Kidney glomerular epithelial cell (primary cell): ENCODE measurements at regions not wholly inside any gene's neighbourhood (a gene's known extent, or its start where the extent isn't known, plus 50 kb on each side); places are given as distances from the start of the nearest gene placed in this dataset.
"Not testable (repeated sequence)": the region's sequence is repeated elsewhere in the genome, so short reads cannot be mapped to it uniquely, and the experiment has no call there.

Source experiments
- DNase-seq: peaks from one replicate; lab custom pipeline; 2025; lab: John Stamatoyannopoulos, UW

GRCh38 chr9:134530724-134531123 lies 110.9 kb upstream of the COL5A1 start:
- DNase-seq = no peak

DNA sequence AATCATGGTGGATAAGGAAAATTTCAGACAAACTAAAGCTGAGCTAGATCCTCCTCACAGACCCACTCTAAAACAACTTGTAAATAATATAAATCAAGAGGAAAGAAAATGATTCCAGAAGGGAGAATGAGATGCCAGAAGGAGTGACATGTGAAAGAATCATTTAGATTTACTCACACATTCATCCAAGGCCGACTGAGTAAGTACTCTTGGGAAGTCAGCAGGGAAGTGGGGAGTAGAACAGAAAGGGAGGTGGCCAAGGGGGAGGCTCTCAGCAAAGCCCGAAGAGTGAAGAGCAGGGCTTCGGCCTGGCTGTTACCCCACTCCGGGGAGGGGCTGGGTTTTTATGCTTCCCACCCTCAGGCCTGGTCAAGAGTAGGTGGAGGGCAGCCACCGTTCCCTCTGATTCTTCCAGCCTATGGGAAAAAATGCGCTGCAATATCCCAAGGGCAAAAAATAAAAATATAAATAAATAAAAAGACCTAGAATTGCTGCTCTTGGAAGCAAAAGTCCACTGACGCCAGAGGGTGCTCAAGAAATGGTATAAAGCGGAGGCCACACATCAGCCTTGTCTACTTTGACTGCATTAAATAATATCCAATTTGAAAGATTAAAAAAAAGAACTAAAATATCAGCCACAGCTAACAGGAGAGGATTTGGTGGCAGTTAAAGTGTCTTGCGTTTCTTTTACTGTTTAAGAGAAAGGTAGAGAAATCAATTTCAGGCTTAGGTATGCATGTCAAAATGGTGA lies 110.2 kb upstream of the COL5A1 start:
- no peak for DNase-seq

DNA sequence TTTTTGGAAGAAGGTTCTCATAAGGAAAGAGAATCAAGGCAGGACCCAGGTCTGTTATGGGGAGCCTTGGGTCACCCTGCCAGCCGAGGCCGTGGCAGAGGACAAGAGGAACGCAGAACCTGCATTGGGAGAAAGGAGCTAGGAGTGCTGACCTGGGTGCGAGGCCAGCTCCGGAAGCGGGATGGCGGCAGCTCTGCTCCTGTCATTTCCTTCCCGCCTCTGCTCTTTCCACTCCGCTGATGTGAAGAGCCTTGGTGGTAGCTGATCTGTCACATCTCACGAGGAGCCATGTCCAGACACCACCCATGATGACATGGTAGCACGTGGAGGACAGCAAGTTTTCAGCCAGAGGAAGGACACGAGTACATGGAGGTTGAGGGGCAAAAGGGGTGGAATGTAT lies 109.5 kb upstream of the COL5A1 start:
- DNase-seq = no peak

DNA sequence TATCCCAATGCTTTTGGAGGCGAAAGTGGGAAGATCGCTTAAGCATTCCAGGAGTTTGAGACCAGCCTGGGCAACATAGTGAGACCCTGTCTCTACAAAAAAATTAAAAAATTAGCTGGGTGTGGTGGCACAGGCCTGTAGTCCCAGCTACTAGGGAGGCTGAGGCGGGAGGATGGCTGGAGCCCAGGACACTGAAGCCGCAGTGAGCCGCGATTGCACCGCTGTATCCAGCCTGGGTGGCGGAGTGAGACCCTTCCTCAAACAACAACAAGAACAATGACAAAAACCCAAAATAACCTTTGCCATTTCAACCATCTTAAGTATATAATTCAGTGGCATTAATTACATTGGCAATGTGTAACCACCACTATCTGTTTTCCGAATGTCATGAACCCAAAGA lies 108.9 kb upstream of the COL5A1 start:
- not testable (repeated sequence) for DNase-seq

- no peak for DNase-seq
Measured at GRCh38 chr9:134533850-134534588, 107.6 kb upstream of the COL5A1 start.

GRCh38 chr9:134534661-134535080 lies 106.9 kb upstream of the COL5A1 start:
- DNase-seq = no peak

DNA sequence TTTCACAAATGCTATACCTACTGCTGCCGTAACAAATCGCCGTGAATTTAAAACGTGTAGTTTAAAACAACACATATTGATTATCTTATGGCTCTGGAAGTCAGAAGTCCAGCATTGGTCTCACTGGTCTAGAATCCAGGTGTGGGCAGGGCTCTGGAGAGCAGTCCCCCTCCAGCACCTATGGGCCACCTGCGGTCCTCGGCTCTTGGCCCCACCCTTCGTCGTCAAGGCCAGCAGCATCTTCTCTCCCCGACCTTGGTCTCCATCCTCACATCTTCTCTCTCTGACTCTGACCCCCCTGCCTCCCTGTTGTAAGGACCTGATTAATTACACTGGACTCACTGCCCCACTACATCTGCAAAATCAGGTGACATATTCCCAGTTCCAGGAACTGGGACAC lies 106.4 kb upstream of the COL5A1 start:
- no peak for DNase-seq

- DNase-seq = no peak
Measured at GRCh38 chr9:134536101-134536900, 105.3 kb upstream of the COL5A1 start.

GRCh38 chr9:134536931-134537330 lies 104.7 kb upstream of the COL5A1 start:
- DNase-seq = no peak

DNA sequence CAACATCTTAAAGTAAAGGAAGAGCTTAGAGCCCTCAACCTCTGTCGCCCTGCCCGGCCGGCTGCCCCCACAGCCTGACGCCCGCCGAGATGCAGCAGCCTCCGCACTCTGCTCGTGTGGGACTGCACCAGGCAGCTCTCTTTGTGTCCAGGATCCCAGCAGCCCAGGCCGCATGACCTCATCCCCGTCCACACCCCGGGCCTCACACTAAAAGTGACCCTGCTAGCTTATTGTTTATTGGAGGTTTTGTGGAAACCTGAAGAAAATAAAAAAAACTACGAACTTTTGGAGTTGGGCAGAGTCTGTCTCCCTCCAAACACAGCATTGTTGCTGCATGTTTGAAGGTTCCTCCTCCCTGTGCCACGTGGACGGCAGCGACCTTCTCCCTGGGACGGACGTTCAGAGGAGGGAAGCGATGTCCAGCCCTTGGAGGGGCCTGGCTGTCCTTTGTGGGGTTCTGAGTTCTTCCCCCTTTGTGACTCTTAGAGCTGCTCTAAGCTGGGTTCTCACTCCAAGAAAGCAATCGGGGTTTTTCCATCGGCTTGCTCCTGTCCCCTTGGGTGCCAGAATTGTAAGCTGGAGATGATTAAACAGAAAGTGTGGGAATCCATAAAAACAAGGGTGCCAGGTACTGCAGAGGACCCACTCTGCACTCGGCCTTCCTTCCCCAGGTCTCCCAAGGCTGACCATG lies 103.5 kb upstream of the COL5A1 start:
- DNase-seq = no peak

DNA sequence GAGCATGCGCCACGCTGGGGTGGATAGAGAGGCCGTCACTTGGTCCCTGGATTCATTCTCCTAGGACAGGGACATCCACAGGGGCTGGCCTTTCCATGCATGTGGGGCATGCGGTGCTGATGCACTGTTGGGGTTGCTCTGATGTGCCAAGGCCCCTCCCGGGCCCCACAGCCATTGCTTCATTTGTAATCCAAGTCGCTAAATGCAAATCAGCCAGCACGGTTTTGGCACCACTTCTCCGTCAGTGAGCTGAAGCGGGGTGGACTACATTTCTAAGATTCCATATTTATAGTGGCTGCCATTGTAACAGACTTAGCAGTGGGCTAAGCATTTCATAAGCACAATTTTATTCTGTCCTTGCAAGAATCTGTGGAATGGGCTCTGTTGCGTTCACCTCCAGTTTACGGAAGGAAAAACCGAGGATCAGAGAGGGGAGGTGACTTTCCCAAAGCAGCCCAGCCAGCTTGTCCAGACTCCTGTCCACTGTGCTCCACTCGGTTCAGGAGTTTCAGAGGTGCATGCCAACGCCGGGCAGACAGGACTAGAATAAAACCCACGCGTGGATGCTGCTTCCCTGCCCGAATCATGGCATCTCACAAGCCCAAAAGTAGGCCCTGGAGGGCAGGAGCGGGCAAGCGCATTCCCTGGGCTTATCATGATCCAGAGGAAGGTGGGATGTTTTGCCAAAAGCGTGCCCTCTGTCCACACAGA lies 102.6 kb upstream of the COL5A1 start:
- no peak for DNase-seq

DNA sequence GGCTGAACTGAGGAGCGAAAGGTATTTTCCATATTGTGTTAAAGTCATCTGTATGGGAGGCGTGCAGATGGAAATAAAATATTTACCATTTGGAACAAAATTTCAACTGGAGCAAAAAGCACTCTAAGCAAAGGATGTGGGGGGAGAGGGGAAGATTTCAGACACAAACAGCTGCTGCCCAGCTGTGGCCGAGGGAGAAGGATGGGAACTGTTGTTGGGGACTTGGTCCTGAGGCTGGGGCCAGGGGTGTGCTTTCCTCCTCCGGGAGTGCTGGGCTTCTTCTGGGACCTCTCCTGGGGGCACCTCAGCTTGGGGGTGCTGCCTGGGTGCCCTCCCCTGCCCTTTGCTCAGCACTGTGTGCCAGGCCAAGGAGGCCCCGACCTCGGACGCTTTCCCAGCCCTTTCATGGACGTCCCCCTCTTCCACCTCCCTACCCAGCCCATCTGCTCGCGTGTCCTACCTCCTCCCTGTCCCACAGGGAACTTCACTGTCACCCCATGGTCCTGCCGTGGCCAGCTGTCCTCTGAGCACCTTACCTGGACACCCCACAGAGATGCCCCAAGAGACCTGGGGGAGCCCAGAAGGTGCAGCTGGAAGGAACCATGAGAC lies 101.9 kb upstream of the COL5A1 start:
- no peak for DNase-seq

- no peak for DNase-seq
Measured at GRCh38 chr9:134540276-134541096, 101.1 kb upstream of the COL5A1 start.

GRCh38 chr9:134541097-134541747 lies 100.4 kb upstream of the COL5A1 start:
- no peak for DNase-seq

DNA sequence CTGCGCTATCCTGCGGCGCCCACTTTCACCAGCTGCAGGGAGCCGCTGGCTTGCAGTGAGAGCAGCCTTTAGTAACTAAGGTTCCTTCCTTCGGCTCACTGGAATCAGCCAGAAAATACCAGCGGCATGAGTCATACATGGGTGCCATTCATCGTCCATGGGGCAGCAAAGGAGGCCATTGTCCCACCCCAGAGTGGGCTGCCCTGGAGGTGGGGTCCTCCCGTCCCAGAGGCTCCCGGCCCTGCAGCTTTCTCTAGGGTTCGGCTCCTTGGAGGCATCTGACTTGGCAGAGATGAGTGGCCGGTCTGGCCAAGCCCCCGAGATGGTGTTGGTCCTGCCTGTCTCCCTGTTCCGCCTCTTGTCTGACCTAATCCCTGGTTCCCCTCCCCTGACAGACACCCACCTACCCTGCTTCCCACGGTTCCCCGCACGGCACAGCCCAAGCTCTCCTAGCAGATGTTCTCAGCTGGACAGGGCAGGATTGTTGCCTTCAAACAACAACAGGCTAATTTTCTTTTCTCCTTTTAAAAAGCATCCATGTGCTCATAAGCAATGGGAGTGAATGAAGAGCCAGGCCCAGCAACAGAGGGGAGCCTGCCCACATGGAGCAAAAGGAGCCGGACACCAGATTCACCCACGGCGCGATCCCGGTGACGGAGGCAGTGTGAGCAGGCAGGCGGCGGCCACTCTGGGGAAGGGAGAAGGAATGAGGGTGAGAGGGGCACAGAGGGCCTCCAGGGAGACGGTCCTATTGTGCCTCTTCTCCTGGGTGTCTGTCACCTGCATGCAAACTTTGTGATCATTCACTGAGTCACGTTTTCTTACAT lies 97.0 kb upstream of the COL5A1 start:
- peak; percentile 34 for DNase-seq

GRCh38 chr9:134545215-134545542 lies 96.4 kb upstream of the COL5A1 start:
- DNase-seq = no peak

GRCh38 chr9:134545543-134546245 lies 95.9 kb upstream of the COL5A1 start:
- DNase-seq = no peak

DNA sequence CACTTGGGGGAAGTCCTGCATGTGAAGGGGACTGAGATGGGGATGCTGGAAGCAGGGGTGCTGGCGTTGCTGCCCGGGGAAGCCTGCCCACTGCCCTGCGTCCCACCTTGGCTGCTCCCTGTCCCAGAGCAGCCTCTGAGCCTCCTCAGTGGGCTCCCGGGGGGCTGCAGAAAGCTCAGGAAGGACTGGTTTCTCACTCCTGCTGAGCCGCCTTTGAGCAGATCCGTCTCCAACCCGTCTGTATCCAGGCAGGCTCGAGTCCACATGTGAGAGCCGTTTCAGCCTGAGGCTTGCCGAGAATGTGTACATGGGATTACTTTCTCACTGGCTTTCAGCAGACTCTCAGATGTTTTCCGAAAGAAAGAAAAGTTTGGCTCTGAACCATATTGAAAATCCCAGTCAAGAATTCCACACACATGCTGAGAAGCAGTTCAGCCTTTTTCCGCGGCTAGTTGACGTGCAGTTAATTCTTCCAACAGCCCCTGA lies 95.3 kb upstream of the COL5A1 start:
- no peak for DNase-seq
